Calu3 (cell line): ENCODE measurements at regions not wholly inside any gene's neighbourhood (a gene's known extent, or its start where the extent isn't known, plus 50 kb on each side); places are given as distances from the start of the nearest gene placed in this dataset.

ENCODE experiments used
- BruUV-seq: library from RNA; stranded (reverse); fragments of 400-500 nt; replicated peaks from 2 replicates; lab custom pipeline; 2021; lab: Mats Ljungman, UMichigan
- CTCF ChIA-PET: fragments of 300-600 bp; sonication (Branson Sonifier 250); formaldehyde crosslinking; loops from one replicate; lab custom pipeline; 2022; ENCODE audit warnings: antibody characterized with exemption; lab: Charles Lee
- DNase-seq: peaks from one replicate; pipeline ENCODE4 v3.0.0; 2022
- H3K27ac Mint-ChIP-seq: one replicate; pipeline ENCODE4 v1.8.0; 2022; ENCODE audit warnings: mixed read lengths; ENCODE audit not compliant: unreplicated experiment
- H3K27me3 Mint-ChIP-seq: one replicate; pipeline ENCODE4 v1.8.0; 2022; ENCODE audit warnings: mixed read lengths; ENCODE audit not compliant: unreplicated experiment
- H3K36me3 Mint-ChIP-seq: one replicate; pipeline ENCODE4 v1.8.0; 2022; ENCODE audit warnings: mild to moderate bottlenecking, moderate library complexity, mixed read lengths; ENCODE audit not compliant: insufficient read depth, unreplicated experiment
- H3K4me1 Mint-ChIP-seq: one replicate; pipeline ENCODE4 v1.8.0; 2022; ENCODE audit warnings: mild to moderate bottlenecking, low read depth, mixed read lengths; ENCODE audit not compliant: unreplicated experiment
- H3K4me3 Mint-ChIP-seq: one replicate; pipeline ENCODE4 v1.8.0; 2022; ENCODE audit warnings: mild to moderate bottlenecking, low read depth, moderate library complexity, mixed read lengths; ENCODE audit not compliant: unreplicated experiment
- H3K9me3 Mint-ChIP-seq: one replicate; pipeline ENCODE4 v1.8.0; 2022; ENCODE audit warnings: low read depth, mixed read lengths; ENCODE audit not compliant: unreplicated experiment
- CTCF ChIP-seq: fragments of 200-600 bp; IDR thresholded peaks from one replicate; pipeline ENCODE4 v1.8.0; 2022; ENCODE audit warnings: antibody characterized with exemption; ENCODE audit not compliant: unreplicated experiment
- intact Hi-C: fragments of 100-400 bp; cut with micrococcal nuclease; formaldehyde crosslinking; loops from one replicate; pipeline ENCODE4 v1.10.0; 2022; ENCODE audit not compliant: unreplicated experiment

DNA sequence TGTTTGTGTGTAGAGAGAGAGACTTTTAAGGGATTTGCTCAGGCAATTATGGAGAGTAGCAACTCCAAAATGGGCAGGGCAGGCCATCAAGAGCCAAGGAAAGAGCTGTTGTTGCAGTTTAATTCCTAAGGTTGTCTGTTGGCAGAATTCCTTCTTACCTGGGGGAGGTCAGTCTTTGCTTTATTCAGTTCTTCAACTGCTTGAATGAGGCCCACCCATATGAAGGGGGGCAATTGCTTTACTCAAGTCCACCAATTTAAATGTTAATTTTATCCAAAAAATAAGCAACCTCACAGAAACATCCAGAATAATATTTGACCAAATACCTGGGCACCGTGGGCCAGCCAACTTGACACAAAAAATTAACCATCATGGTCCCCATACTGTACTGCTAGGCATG lies 137.7 kb upstream of the KLHL25 start:
- Mint-ChIP-seq H3K9me3 (no peaks in the 10 kb centered on the region), H3K27me3 (peaks cover 94% of the 10 kb centered on the region), H3K4me1 (no peaks in the 10 kb centered on the region), H3K36me3 (no peaks in the 10 kb centered on the region), H3K4me3 (no peak overlapping the region), H3K27ac (no peak overlapping the region)
- BruUV-seq: no TSS peak
- intact Hi-C loops: no loop called here
- no peak for TF ChIP-seq CTCF
- DNase-seq: no peak
- CTCF ChIA-PET: no interaction called here

GRCh38 chr15:85934691-85935090 lies 140.0 kb upstream of the KLHL25 start:
- Mint-ChIP-seq H3K9me3 (no peaks in the 10 kb centered on the region), H3K4me3 (no peak overlapping the region), H3K36me3 (no peaks in the 10 kb centered on the region), H3K27me3 (peaks cover 85% of the 10 kb centered on the region), H3K4me1 (no peaks in the 10 kb centered on the region), H3K27ac (no peak overlapping the region)
- CTCF ChIA-PET: no interaction called here
- BruUV-seq: no TSS peak
- DNase-seq: no peak
- no peak for TF ChIP-seq CTCF
- intact Hi-C loops: no loop called here

DNA sequence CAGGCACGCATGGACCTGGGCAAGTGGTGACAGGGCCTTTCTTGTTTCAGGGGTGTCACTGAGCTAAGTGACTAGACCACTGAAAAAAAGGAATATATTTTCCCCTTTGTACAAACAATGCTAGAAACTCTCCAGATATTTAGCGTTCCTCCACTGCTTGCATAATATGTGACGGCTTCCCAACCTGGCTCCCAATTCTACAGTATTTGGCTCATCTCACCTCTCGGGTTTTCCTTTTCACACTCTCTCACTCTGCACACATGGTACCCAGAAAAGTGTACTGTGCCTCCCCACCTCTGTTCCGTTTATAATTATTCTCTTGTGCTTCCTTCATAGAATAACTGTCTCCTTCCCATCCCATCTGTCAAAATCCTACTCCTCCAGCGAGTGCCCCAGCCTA lies 140.5 kb upstream of the KLHL25 start:
- no peaks in the 10 kb centered on the region for H3K4me1 Mint-ChIP-seq
- CTCF ChIA-PET: interaction anchor here (0.7 kb wide), 1 partner anchor 179 kb away, joined by 4 read pairs; no protein-coding TSS in a partner anchor
- no peak overlapping the region for H3K27ac Mint-ChIP-seq
- H3K9me3 Mint-ChIP-seq: no peaks in the 10 kb centered on the region
- H3K27me3 Mint-ChIP-seq: peaks cover 80% of the 10 kb centered on the region
- TF ChIP-seq CTCF: no peak
- intact Hi-C loops: no loop called here
- H3K4me3 Mint-ChIP-seq: no peak overlapping the region
- BruUV-seq: no TSS peak
- DNase-seq: no peak
- H3K36me3 Mint-ChIP-seq: no peaks in the 10 kb centered on the region

- H3K4me3 Mint-ChIP-seq: no peak overlapping the region
- BruUV-seq: no TSS peak
- intact Hi-C loops: no loop called here
- H3K36me3 Mint-ChIP-seq: no peaks in the 10 kb centered on the region
- TF ChIP-seq CTCF: no peak
- CTCF ChIA-PET: no interaction called here
- no peaks in the 10 kb centered on the region for H3K4me1 Mint-ChIP-seq
- H3K27ac Mint-ChIP-seq: no peak overlapping the region
- H3K9me3 Mint-ChIP-seq: no peaks in the 10 kb centered on the region
- no peak for DNase-seq
- peaks cover 63% of the 10 kb centered on the region for H3K27me3 Mint-ChIP-seq
These were observed 142.0 kb upstream of the AGBL1 start for GRCh38 chr15:85937661-85938060.
